Activated CD8-positive, alpha-beta T cell treated with anti-CD3 and anti-CD28 coated beads, Interleukin-2, amount 10 ng/mL, durations not matched to agents 7 days and 5 days (primary cell): ENCODE measurements at regions not wholly inside any gene's neighbourhood (a gene's known extent, or its start where the extent isn't known, plus 50 kb on each side); places are given as distances from the start of the nearest gene placed in this dataset.
"Not testable (repeated sequence)": the region's sequence is repeated elsewhere in the genome, so short reads cannot be mapped to it uniquely, and the experiment has no call there.

Experiments used
- ATAC-seq: fragments of 150-1000 bp; cut with Tn5 transposase; one replicate; pipeline ENCODE4 v1.10.0; 2021; ENCODE audit warnings: moderate library complexity
- CTCF ChIA-PET: fragments of 350-600 bp; sonication (Branson Sonifier 250); formaldehyde crosslinking; loops from one replicate; lab custom pipeline; 2021; ENCODE audit warnings: antibody characterized with exemption; lab: Charles Lee
- POLR2A ChIA-PET: fragments of 350-600 bp; sonication (Branson Sonifier 250); formaldehyde crosslinking; loops from one replicate; lab custom pipeline; 2021; ENCODE audit warnings: antibody characterized with exemption; lab: Charles Lee
- DNase-seq: peaks from one replicate; pipeline ENCODE4 v3.0.0-alpha.2; 2020
- H3K27ac Mint-ChIP-seq: one replicate; pipeline ENCODE4 v1.8.0; 2021; ENCODE audit warnings: mild to moderate bottlenecking, mixed read lengths
- H3K27me3 Mint-ChIP-seq: one replicate; pipeline ENCODE4 v1.8.0; 2021; ENCODE audit warnings: low read depth, mixed read lengths
- H3K36me3 Mint-ChIP-seq: one replicate; pipeline ENCODE4 v1.8.0; 2021; ENCODE audit warnings: low read depth, mixed read lengths
- H3K4me1 Mint-ChIP-seq: one replicate; pipeline ENCODE4 v1.8.0; 2021; ENCODE audit warnings: low read depth, mixed read lengths
- H3K4me3 Mint-ChIP-seq: one replicate; pipeline ENCODE4 v1.8.0; 2021; ENCODE audit warnings: mild to moderate bottlenecking, mixed read lengths
- H3K9me3 Mint-ChIP-seq: one replicate; pipeline ENCODE4 v1.8.0; 2022; ENCODE audit warnings: mixed read lengths; ENCODE audit not compliant: insufficient read depth

DNA sequence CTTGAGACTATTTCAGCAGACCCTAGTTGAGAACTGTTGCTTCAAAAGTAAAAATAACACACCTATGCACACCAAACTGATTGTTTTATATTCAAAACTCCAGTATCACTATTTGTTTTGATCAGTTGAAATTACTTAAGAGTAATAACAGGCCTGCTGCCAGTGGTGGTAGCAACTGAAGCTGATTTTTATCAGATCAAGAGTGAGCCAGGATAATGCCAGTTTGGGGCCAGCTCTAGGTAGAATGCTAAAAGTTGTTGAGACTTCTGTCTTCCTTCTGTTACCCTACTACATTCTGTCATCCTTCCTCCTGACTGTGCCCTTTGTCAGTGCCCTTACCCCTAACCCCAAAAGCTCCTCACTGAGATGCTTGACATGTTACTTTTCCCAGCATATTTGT lies 228.7 kb upstream of the SPRY1 start:
- no peaks in the 10 kb centered on the region for H3K27me3 Mint-ChIP-seq
- H3K4me1 Mint-ChIP-seq: no peaks in the 10 kb centered on the region
- DNase-seq (no peak), ATAC-seq (no peak)
- ChIA-PET POLR2A (no interaction called here), CTCF (interaction anchor here (0.6 kb wide), 1 partner anchor 66 kb away, joined by 3 read pairs; no protein-coding TSS in a partner anchor)
- no peaks in the 10 kb centered on the region for H3K36me3 Mint-ChIP-seq
- H3K27ac Mint-ChIP-seq: no peak overlapping the region
- H3K4me3 Mint-ChIP-seq: no peak overlapping the region
- H3K9me3 Mint-ChIP-seq: no peaks in the 10 kb centered on the region

GRCh38 chr4:123168812-123169211 lies 227.8 kb upstream of the SPRY1 start:
- Mint-ChIP-seq H3K36me3 (no peaks in the 10 kb centered on the region), H3K27ac (no peak overlapping the region), H3K4me3 (no peak overlapping the region), H3K4me1 (no peaks in the 10 kb centered on the region), H3K27me3 (no peaks in the 10 kb centered on the region), H3K9me3 (no peaks in the 10 kb centered on the region)
- DNase-seq: no peak
- no peak for ATAC-seq
- CTCF ChIA-PET: no interaction called here
- POLR2A ChIA-PET: no interaction called here

DNA sequence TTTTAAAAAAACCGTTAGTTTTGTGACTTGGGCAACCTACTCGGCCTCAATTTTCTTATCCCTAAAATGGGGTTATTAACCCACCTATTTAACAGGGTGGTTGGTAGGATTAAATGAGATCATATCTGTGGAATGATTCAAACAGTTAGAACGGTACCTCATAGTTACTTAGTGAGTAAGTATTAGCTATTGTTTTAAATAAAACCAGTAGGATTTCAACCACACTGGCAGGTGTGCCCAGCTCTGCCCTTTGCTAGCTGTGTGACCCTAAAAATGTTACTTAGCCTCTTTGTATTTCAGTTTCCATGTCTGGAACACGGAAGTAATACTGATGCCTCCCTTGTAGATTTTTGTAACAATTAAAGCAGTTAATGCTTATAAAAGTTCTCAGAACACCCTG lies 225.8 kb upstream of the SPRY1 start:
- DNase-seq (no peak), ATAC-seq (no peak)
- Mint-ChIP-seq H3K36me3 (no peaks in the 10 kb centered on the region), H3K9me3 (no peaks in the 10 kb centered on the region), H3K27me3 (no peaks in the 10 kb centered on the region), H3K4me3 (no peak overlapping the region), H3K4me1 (no peaks in the 10 kb centered on the region), H3K27ac (no peak overlapping the region)
- ChIA-PET POLR2A (no interaction called here), CTCF (no interaction called here)

DNA sequence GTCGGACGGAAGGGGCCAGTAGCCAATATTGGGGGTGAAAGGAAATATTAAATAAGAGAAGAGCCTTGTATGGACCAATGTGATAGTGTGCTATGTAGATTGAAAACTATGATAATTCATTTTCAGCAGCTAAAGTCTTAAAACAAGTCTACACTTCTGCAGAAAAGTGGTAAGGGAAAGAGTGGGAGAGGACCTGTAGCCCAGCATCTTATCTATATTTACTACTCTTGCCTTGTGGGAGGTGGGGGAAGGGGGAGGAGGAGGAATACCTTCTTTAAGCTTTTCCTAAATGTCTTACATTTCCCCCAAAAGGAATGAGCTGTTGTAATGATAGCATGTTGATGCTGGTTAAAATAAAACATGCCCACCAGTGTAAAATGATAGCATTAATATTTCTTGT lies 220.0 kb upstream of the SPRY1 start:
- Mint-ChIP-seq H3K27ac (no peak overlapping the region), H3K4me3 (no peak overlapping the region), H3K9me3 (no peaks in the 10 kb centered on the region), H3K36me3 (no peaks in the 10 kb centered on the region), H3K27me3 (no peaks in the 10 kb centered on the region), H3K4me1 (no peaks in the 10 kb centered on the region)
- CTCF ChIA-PET: no interaction called here
- DNase-seq (no peak), ATAC-seq (no peak)
- POLR2A ChIA-PET: no interaction called here

- POLR2A ChIA-PET: no interaction called here
- Mint-ChIP-seq H3K36me3 (no peaks in the 10 kb centered on the region), H3K4me3 (no peak overlapping the region), H3K27ac (no peak overlapping the region), H3K27me3 (no peaks in the 10 kb centered on the region), H3K9me3 (no peaks in the 10 kb centered on the region), H3K4me1 (no peaks in the 10 kb centered on the region)
- ATAC-seq: no peak
- CTCF ChIA-PET: interaction anchor here (1.1 kb wide), 1 partner anchor 478 kb away, joined by 3 read pairs; no protein-coding TSS in a partner anchor
- DNase-seq: no peak
Observed at GRCh38 chr4:123182289-123182688, 214.3 kb upstream of the SPRY1 start.

- ATAC-seq (no peak), DNase-seq (no peak)
- Mint-ChIP-seq H3K4me3 (no peak overlapping the region), H3K36me3 (no peaks in the 10 kb centered on the region), H3K9me3 (no peaks in the 10 kb centered on the region), H3K27me3 (no peaks in the 10 kb centered on the region), H3K27ac (no peak overlapping the region), H3K4me1 (no peaks in the 10 kb centered on the region)
- CTCF ChIA-PET: no interaction called here
- POLR2A ChIA-PET: no interaction called here
Observed at GRCh38 chr4:123183308-123183707, 213.3 kb upstream of the SPRY1 start.

DNA sequence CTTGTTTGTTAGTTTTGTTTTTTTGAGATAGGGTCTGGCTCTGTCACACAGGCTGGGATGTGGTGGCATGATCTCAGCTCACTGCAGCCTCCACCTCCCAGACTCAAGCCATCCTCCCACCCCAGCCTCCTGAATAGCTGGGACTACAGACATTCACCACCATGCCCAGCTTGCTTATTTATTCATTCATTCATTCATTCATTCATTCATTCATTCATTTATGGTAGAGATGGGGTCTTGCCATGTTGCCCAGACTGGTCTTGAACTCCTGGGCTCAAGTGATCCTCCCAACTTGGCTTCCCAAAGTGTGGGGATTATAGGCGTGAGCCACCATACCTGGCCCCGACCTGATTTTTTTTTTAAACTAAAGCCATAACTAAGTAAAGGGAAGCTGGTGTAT lies 212.8 kb upstream of the SPRY1 start:
- H3K4me3 Mint-ChIP-seq, H3K36me3 Mint-ChIP-seq, H3K27me3 Mint-ChIP-seq, ATAC-seq, H3K9me3 Mint-ChIP-seq, POLR2A ChIA-PET, H3K27ac Mint-ChIP-seq, DNase-seq, CTCF ChIA-PET, H3K4me1 Mint-ChIP-seq: not testable (repeated sequence)

- no peak overlapping the region for H3K27ac Mint-ChIP-seq
- POLR2A ChIA-PET: interaction anchor here (0.9 kb wide), 1 partner anchor 21 kb away, joined by 3 read pairs; no protein-coding TSS in a partner anchor
- H3K36me3 Mint-ChIP-seq: no peaks in the 10 kb centered on the region
- no peak overlapping the region for H3K4me3 Mint-ChIP-seq
- ATAC-seq: no peak
- no peak for DNase-seq
- CTCF ChIA-PET: interaction anchor here (1.2 kb wide), 1 partner anchor 9 kb away, joined by 3 read pairs; no protein-coding TSS in a partner anchor
- no peaks in the 10 kb centered on the region for H3K4me1 Mint-ChIP-seq
- no peaks in the 10 kb centered on the region for H3K27me3 Mint-ChIP-seq
- H3K9me3 Mint-ChIP-seq: no peaks in the 10 kb centered on the region
Observed at GRCh38 chr4:123186731-123187130, 209.9 kb upstream of the SPRY1 start.

- DNase-seq: no peak
- POLR2A ChIA-PET: no interaction called here
- H3K4me3 Mint-ChIP-seq: no peak overlapping the region
- no peaks in the 10 kb centered on the region for H3K27me3 Mint-ChIP-seq
- no peak for ATAC-seq
- H3K4me1 Mint-ChIP-seq: no peaks in the 10 kb centered on the region
- H3K27ac Mint-ChIP-seq: no peak overlapping the region
- CTCF ChIA-PET: no interaction called here
- no peaks in the 10 kb centered on the region for H3K36me3 Mint-ChIP-seq
- H3K9me3 Mint-ChIP-seq: no peaks in the 10 kb centered on the region
Observed at GRCh38 chr4:123190176-123190575, 206.4 kb upstream of the SPRY1 start.

DNA sequence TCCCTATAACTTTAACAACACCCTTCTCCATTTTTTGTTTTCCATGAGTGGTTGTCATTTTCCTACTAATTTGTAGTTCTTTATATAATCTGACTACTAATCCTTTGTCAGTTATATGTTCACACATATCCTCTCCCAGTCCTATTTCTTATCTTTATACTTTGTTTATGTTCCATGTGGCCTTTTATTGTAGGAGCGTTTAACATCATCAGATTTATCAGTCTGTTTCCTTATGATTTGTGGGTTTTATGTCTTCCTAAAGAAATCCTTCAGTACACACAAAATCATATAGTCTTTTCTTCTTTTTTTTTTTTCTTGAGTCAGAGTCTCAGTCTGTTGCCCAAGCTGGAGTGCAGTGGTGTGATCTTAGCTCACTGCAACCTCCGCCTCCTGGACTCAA lies 204.9 kb upstream of the SPRY1 start:
- Mint-ChIP-seq H3K27me3 (no peaks in the 10 kb centered on the region), H3K4me3 (no peak overlapping the region), H3K27ac (no peak overlapping the region), H3K36me3 (no peaks in the 10 kb centered on the region), H3K4me1 (no peaks in the 10 kb centered on the region), H3K9me3 (no peaks in the 10 kb centered on the region)
- POLR2A ChIA-PET: no interaction called here
- DNase-seq (no peak), ATAC-seq (no peak)
- CTCF ChIA-PET: no interaction called here

DNA sequence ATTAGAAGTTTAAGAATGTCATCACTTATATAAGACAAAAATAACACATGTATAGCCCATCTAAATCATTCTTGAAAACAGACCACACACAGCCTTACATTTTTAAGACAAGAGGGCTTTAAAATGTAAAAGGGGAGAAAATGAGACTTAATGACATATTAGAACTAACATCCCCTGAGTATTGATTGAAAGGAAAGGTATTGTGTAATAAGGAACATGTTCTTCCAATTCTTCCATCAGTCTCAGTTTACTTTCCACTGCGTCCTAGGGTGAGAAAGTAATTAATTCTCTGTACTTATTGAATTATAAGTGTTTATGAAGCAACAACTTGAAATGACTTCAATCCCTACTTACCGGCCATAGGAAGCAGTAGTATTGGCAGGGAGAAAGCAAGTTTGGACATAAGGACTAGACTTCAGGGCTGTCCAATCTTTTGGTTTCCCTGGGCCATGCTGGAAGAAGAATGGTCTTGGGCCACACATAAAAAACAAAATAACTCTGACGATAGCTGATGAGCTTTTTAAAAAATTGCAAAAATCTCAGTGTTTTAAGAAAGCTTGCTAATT lies 202.7 kb upstream of the SPRY1 start:
- ChIA-PET CTCF (no interaction called here), POLR2A (interaction anchor here (0.8 kb wide), 1 partner anchor 205 kb away, joined by 3 read pairs; no protein-coding TSS in a partner anchor)
- Mint-ChIP-seq H3K27ac (no peak overlapping the region), H3K4me3 (no peak overlapping the region), H3K9me3 (no peaks in the 10 kb centered on the region), H3K27me3 (no peaks in the 10 kb centered on the region), H3K36me3 (no peaks in the 10 kb centered on the region), H3K4me1 (no peaks in the 10 kb centered on the region)
- ATAC-seq: no peak
- no peak for DNase-seq

DNA sequence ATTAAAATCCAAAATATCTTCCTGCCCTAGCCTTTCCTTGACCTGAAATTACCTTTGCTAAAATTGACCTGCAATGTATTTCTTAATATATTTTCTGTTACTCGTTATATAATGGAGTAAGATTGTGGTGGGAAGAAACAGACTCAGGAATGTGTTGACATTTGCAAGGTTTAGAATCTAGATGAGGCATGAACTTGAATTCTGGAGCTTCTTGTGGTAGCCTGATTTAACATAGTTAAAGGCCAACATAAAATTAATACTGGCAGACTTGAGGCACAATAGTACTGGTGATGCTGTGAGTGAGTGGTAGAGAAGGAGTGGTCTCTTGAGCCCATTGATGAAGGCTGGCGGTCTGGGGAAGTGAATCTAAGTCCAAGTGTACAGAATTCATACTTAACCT lies 197.9 kb upstream of the SPRY1 start:
- ATAC-seq: no peak
- Mint-ChIP-seq H3K36me3 (no peaks in the 10 kb centered on the region), H3K4me3 (no peak overlapping the region), H3K4me1 (no peaks in the 10 kb centered on the region), H3K27ac (no peak overlapping the region), H3K9me3 (no peaks in the 10 kb centered on the region), H3K27me3 (no peaks in the 10 kb centered on the region)
- ChIA-PET POLR2A (no interaction called here), CTCF (interaction anchor here (1.0 kb wide), 1 partner anchor 11 kb away, joined by 3 read pairs; no protein-coding TSS in a partner anchor)
- DNase-seq: no peak
